ENCODE measurements at regions not wholly inside any gene's neighbourhood (a gene's known extent, or its start where the extent isn't known, plus 50 kb on each side); places are given as distances from the start of the nearest gene placed in this dataset.
"Not testable (repeated sequence)": the region's sequence is repeated elsewhere in the genome, so short reads cannot be mapped to it uniquely, and the experiment has no call there.

GRCh38 chr16:46382791-46383541 lies 238.2 kb downstream of the SHCBP1 start:
- not testable (repeated sequence) for H3K4me3 Mint-ChIP-seq

GRCh38 chr16:46382079-46382478 lies 239.1 kb downstream of the SHCBP1 start:
- H3K27ac Mint-ChIP-seq; H3K4me3 Mint-ChIP-seq; DNase-seq; H3K9me3 Mint-ChIP-seq; H3K27me3 Mint-ChIP-seq; H3K36me3 Mint-ChIP-seq; H3K4me1 Mint-ChIP-seq; ATAC-seq (ENCODE audit: low read depth); POLR2A ChIA-PET: not testable (repeated sequence)

More at GRCh38 chr16:46382791-46383541, 238.2 kb downstream of the SHCBP1 start:
- H3K27ac Mint-ChIP-seq; H3K27me3 Mint-ChIP-seq; H3K4me1 Mint-ChIP-seq; POLR2A ChIA-PET; H3K36me3 Mint-ChIP-seq; H3K9me3 Mint-ChIP-seq; DNase-seq; ATAC-seq (ENCODE audit: low read depth): not testable (repeated sequence)

DNA sequence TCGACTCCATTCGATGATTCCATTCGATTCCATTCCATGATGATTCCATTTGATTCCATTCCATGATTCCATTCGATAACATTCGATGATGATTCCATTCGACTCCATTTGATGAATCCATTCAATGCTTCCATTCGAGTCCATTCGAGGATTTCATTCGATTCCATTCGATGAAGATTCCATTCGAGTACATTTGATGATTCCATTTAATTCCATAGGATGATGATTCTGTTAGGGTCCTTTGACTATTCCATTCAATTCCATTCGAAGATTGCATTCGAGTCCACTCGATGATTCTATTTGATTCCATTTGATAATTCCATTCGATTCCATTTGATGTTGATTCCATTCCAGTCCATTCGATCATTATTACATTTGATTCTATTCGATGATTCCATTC lies 239.8 kb downstream of the SHCBP1 start:
- H3K27me3 Mint-ChIP-seq; H3K4me1 Mint-ChIP-seq; H3K4me3 Mint-ChIP-seq; POLR2A ChIA-PET; DNase-seq; ATAC-seq (ENCODE audit: low read depth); H3K36me3 Mint-ChIP-seq; H3K9me3 Mint-ChIP-seq; H3K27ac Mint-ChIP-seq: not testable (repeated sequence)
